ENCODE measurements at regions not wholly inside any gene's neighbourhood (a gene's known extent, or its start where the extent isn't known, plus 50 kb on each side); places are given as distances from the start of the nearest gene placed in this dataset.

DNA sequence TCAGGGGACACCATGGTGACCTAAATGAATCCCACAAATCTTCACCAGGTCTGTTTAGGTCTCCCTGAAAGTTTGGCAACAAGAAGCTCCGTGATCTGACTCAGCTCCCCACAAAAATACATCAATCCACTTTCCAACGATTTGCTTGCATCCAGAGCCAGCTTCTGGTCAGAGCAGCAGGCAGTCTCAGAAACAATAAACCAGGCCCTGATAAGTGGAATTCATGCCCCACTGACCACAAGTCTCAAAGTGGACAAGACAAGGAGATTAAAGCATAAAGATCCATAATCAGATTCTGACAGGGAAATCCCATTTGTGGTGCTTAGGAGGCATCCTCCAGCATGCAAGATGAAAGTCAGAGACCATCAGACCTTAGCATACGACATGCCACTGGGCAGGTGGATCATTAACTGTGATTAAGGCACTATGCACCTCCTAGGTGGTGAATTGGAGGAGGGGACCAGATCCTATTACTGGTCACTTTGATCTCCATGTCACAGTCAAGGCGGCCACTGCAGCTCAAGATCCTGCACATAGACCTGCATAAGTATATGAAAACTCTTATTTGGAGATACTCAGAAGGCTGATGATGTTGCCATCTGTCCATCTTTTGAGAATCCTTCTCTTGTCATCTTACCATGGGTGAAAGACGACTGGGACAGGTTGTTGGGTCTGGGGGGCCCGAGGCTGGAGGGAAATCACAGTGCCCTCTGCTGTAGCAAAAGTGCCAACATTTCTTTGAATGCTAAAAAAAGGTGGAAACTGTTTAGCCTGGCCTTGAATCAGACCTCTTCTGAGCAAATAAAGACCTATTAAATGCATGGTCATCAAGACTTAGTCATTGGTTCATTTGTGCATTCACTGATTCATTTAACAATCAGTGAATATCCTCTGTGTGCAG lies 309.2 kb upstream of the CCL2 start:
- DNase-seq (no peak), ATAC-seq (no peak)
- intact Hi-C loops (cut with DNase I, micrococcal nuclease) = no loop called here
- no peaks in the 10 kb centered on the region for H3K36me3 ChIP-seq (ENCODE audit: low read depth)
- no peaks in the 10 kb centered on the region for H3K9me3 ChIP-seq
- H3K4me1 ChIP-seq (ENCODE audit: low read depth) = no peaks in the 10 kb centered on the region
- TF ChIP-seq, protein P1, sequence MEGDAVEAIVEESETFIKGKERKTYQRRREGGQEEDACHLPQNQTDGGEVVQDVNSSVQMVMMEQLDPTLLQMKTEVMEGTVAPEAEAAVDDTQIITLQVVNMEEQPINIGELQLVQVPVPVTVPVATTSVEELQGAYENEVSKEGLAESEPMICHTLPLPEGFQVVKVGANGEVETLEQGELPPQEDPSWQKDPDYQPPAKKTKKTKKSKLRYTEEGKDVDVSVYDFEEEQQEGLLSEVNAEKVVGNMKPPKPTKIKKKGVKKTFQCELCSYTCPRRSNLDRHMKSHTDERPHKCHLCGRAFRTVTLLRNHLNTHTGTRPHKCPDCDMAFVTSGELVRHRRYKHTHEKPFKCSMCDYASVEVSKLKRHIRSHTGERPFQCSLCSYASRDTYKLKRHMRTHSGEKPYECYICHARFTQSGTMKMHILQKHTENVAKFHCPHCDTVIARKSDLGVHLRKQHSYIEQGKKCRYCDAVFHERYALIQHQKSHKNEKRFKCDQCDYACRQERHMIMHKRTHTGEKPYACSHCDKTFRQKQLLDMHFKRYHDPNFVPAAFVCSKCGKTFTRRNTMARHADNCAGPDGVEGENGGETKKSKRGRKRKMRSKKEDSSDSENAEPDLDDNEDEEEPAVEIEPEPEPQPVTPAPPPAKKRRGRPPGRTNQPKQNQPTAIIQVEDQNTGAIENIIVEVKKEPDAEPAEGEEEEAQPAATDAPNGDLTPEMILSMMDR (IDR thresholded peaks at IDR 0.05) = no peak
- H3K4me3 ChIP-seq = no peak overlapping the region

DNA sequence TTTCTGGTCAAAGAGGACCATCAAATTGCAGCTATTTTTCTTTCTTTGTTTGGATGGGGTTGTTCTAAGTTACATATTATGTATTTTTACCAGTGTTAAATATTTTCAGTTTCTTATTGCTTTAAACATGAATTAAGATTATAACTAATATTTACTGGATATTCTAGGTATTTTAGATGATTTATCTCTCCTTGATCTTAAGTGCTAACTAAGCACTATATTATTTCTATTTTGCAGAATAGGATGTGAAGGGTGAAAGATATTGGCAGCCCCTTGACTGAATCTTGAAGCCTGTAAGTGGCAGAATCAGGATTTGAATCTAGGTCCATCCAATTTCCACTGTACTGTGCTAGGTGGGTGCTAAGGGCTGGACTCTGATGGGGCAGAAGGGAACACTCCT lies 307.3 kb upstream of the CCL2 start:
- no peaks in the 10 kb centered on the region for H3K9me3 ChIP-seq
- H3K4me1 ChIP-seq (ENCODE audit: low read depth) = no peaks in the 10 kb centered on the region
- no peak for ATAC-seq
- H3K36me3 ChIP-seq (ENCODE audit: low read depth) = no peaks in the 10 kb centered on the region
- no peak overlapping the region for H3K4me3 ChIP-seq
- intact Hi-C loops (cut with DNase I, micrococcal nuclease) = no loop called here
- TF ChIP-seq, protein P1 (IDR thresholded peaks at IDR 0.05) = no peak
- DNase-seq = no peak

DNA sequence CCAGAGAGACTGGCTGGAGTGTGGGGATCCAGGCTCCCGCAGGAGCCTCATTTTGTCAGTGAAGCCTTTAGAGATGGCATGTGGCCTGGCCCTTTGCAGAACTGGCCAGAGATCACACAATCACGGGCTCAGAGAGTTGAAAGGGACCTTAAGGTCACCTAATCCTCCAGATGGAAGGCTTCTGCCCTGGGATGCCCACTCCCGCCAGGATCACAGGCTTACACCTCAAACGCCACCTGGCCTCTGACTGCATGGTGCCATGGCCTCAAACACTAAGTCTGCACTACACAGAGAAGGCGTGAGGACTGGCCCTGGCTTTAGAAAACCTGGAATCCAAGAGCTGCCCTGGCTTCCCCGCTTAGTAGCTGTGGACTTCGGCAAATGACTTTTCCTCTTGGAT lies 306.8 kb upstream of the CCL2 start:
- intact Hi-C loops (cut with DNase I, micrococcal nuclease) = no loop called here
- no peak for DNase-seq
- Histone ChIP-seq H3K9me3 (no peaks in the 10 kb centered on the region), H3K36me3 (ENCODE audit: low read depth) (no peaks in the 10 kb centered on the region), H3K4me3 (no peak overlapping the region), H3K4me1 (ENCODE audit: low read depth) (no peaks in the 10 kb centered on the region)
- no peak for ATAC-seq
- TF ChIP-seq, protein P1 (IDR thresholded peaks at IDR 0.05) = no peak

DNA sequence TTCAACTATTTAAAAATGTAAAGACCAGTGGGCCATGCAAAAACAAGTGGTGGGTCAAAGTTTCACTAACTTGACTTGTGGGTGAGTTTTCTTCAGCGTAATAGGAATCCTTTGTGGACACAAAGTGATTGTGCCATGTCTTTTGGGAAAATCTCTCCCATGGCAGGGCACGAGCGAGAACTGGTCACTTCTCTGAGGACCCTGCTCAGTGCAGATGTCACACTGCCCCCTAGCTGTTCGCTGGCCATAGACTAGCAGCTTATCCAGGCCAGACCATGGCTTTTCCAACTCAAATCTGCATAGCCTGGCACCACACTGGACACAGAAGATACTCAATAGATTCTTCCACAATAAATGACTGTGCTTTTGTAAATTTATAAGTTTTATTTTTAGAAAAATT lies 306.0 kb upstream of the CCL2 start:
- Histone ChIP-seq H3K9me3 (no peaks in the 10 kb centered on the region), H3K4me3 (no peak overlapping the region), H3K36me3 (ENCODE audit: low read depth) (no peaks in the 10 kb centered on the region), H3K4me1 (ENCODE audit: low read depth) (no peaks in the 10 kb centered on the region)
- TF ChIP-seq, protein P1 (IDR thresholded peaks at IDR 0.05) = no peak
- intact Hi-C loops (cut with DNase I, micrococcal nuclease) = no loop called here
- ATAC-seq (no peak), DNase-seq (no peak)

DNA sequence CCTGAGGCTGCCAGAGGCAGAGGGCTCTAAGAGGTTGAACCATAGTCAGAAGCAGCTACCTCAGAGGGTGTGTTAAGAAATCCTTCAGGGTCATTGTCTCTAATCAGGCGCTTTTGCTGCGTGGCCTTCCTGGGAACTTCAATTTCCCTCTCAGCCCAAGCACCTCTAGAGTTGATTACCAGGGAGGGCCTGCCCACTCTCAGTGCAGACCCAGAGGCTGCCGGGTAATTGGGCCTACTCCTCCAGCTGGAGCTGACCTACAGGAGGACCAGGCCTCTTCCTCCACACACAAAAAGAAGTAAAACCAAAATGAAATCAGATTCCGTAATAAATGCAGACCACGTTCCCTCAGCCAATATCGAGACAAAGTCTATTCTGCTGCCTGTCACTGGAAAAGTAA lies 305.0 kb upstream of the CCL2 start:
- H3K9me3 ChIP-seq = no peaks in the 10 kb centered on the region
- intact Hi-C loops (cut with DNase I, micrococcal nuclease) = no loop called here
- no peaks in the 10 kb centered on the region for H3K4me1 ChIP-seq (ENCODE audit: low read depth)
- DNase-seq (no peak), ATAC-seq (no peak)
- TF ChIP-seq, protein P1 (IDR thresholded peaks at IDR 0.05) = no peak
- H3K36me3 ChIP-seq (ENCODE audit: low read depth) = no peaks in the 10 kb centered on the region
- no peak overlapping the region for H3K4me3 ChIP-seq
